C4-2B (cell line): ENCODE measurements at regions not wholly inside any gene's neighbourhood (a gene's known extent, or its start where the extent isn't known, plus 50 kb on each side); places are given as distances from the start of the nearest gene placed in this dataset.

Experiments
- ZFX ChIP-seq: fragments of 450-650 bp; IDR thresholded peaks from 2 replicates; pipeline ENCODE4 v1.6.1; 2017
- TF ChIP-seq, protein P1 (sequence below): fragments of 450-650 bp; conservative IDR thresholded peaks from 2 replicates; pipeline ENCODE4 v1.5.1; 2017; ENCODE audit warnings: mild to moderate bottlenecking

DNA sequence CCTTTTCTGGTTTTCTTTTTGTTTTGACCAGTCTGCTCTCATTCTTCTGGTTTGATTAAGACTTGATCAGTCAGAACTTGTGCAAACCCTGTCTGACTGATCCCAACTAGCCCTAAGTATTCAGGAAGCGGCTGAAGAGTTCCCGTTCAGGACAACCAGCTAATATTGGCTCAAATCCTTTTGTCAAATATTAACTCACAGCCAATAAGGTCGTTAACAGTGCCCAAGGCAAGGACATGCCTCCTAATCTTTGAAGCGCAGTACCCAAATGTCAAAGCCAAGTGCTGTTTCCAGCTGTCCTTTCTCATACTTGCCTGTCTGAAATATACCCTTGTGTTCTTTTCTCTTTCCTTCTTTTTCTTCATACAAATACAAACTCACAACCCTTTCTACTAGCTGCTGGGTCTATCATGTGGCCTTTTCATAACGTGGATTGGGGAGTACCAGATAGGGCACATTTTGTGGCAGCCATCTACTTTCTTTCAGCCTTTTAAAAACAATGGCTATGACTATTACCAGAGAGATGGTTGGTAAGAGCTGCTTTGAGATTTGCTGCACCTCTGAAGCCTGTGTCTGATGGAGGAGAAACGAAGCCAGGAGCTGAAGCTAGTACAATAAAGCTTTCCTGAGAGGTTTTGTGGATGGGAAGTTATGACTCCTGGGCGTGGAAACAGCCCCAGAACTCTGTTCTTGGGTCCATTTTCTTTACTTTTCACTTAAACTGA is 266.4 kb upstream of the ZNF608 start:
- TF ChIP-seq, protein P1, sequence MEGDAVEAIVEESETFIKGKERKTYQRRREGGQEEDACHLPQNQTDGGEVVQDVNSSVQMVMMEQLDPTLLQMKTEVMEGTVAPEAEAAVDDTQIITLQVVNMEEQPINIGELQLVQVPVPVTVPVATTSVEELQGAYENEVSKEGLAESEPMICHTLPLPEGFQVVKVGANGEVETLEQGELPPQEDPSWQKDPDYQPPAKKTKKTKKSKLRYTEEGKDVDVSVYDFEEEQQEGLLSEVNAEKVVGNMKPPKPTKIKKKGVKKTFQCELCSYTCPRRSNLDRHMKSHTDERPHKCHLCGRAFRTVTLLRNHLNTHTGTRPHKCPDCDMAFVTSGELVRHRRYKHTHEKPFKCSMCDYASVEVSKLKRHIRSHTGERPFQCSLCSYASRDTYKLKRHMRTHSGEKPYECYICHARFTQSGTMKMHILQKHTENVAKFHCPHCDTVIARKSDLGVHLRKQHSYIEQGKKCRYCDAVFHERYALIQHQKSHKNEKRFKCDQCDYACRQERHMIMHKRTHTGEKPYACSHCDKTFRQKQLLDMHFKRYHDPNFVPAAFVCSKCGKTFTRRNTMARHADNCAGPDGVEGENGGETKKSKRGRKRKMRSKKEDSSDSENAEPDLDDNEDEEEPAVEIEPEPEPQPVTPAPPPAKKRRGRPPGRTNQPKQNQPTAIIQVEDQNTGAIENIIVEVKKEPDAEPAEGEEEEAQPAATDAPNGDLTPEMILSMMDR: no peak
- TF ChIP-seq ZFX: no peak
